ENCODE measurements at regions not wholly inside any gene's neighbourhood (a gene's known extent, or its start where the extent isn't known, plus 50 kb on each side); places are given as distances from the start of the nearest gene placed in this dataset.

- peaks cover 0 to 7% (median 2%) of the 10 kb centered on the region in 4 donors for H3K4me1 ChIP-seq
- 3% methylated on average over 23 of the region's 48 CpGs for WGBS (ENCODE audit: insufficient coverage, low coverage, low lambda C conversion rate, missing lambda C conversion rate)
These were observed 1037.2 kb downstream of the IGSF11 start for GRCh38 chr3:117997201-117998049.

GRCh38 chr3:117998071-117998470, 1036.6 kb downstream of the IGSF11 start:
- TF ChIP-seq POLR2A (IDR thresholded peaks at IDR 0.05) (no peak), CTCF (IDR thresholded peaks at IDR 0.05) (no peak)
- DNase-seq: no peak
- peaks cover 0 to 7% (median 2%) of the 10 kb centered on the region in 4 donors for H3K4me1 ChIP-seq
- no peak overlapping the region for H3K27ac ChIP-seq
- intact Hi-C loops (cut with DNase I): no loop called here
- peaks cover 0 to 4% of the 10 kb centered on the region in 2 donors for H3K27me3 ChIP-seq
- no peaks in the 10 kb centered on the region for H3K9me3 ChIP-seq
- H3K36me3 ChIP-seq: no peaks in the 10 kb centered on the region
- no peak for ATAC-seq
- WGBS (ENCODE audit: insufficient coverage, low coverage, low lambda C conversion rate, missing lambda C conversion rate): 26% methylated on average over 4 of the region's 4 CpGs
- H3K4me3 ChIP-seq: no peak overlapping the region

More at GRCh38 chr3:117997201-117998049, 1037.2 kb downstream of the IGSF11 start:
- no peaks in the 10 kb centered on the region for H3K36me3 ChIP-seq
- peak; percentile 55 to 87 (median 80) for TF ChIP-seq CTCF (IDR thresholded peaks at IDR 0.05)
- TF ChIP-seq POLR2A (IDR thresholded peaks at IDR 0.05): no peak
- intact Hi-C loops (cut with DNase I): no loop called here
- peak; percentile 96 to 98 (median 98) for ATAC-seq
- peak overlapping the region; percentile 36 to 46 (median 37) for H3K4me3 ChIP-seq
- peaks cover 0 to 4% of the 10 kb centered on the region in 2 donors for H3K27me3 ChIP-seq
- peak; percentile 65 to 77 (median 65) for DNase-seq
- no peaks in the 10 kb centered on the region for H3K9me3 ChIP-seq
- H3K27ac ChIP-seq: no peak overlapping the region

GRCh38 chr3:118000219-118000618, 1034.4 kb downstream of the IGSF11 start:
- intact Hi-C loops (cut with DNase I): no loop called here
- Histone ChIP-seq H3K27me3 (peaks cover 0 to 4% of the 10 kb centered on the region in 2 donors), H3K27ac (no peak overlapping the region), H3K4me3 (no peak overlapping the region), H3K9me3 (no peaks in the 10 kb centered on the region), H3K36me3 (no peaks in the 10 kb centered on the region), H3K4me1 (peaks cover 0 to 7% (median 2%) of the 10 kb centered on the region in 4 donors)
- no peak for TF ChIP-seq POLR2A (IDR thresholded peaks at IDR 0.05)
- TF ChIP-seq CTCF (IDR thresholded peaks at IDR 0.05): no peak
- 70% methylated on average over 2 of the region's 2 CpGs for WGBS (ENCODE audit: insufficient coverage, low coverage, low lambda C conversion rate, missing lambda C conversion rate)
- no peak for ATAC-seq
- no peak for DNase-seq

GRCh38 chr3:118001380-118001779, 1033.3 kb downstream of the IGSF11 start:
- intact Hi-C loops (cut with DNase I): no loop called here
- ATAC-seq: no peak
- peaks cover 0 to 7% (median 2%) of the 10 kb centered on the region in 4 donors for H3K4me1 ChIP-seq
- no peaks in the 10 kb centered on the region for H3K36me3 ChIP-seq
- H3K9me3 ChIP-seq: no peaks in the 10 kb centered on the region
- H3K27ac ChIP-seq: no peak overlapping the region
- H3K27me3 ChIP-seq: peaks cover 0 to 4% of the 10 kb centered on the region in 2 donors
- 13% methylated on average over 2 of the region's 2 CpGs for WGBS (ENCODE audit: insufficient coverage, low coverage, low lambda C conversion rate, missing lambda C conversion rate)
- TF ChIP-seq POLR2A (IDR thresholded peaks at IDR 0.05) (no peak), CTCF (IDR thresholded peaks at IDR 0.05) (no peak)
- DNase-seq: no peak
- no peak overlapping the region for H3K4me3 ChIP-seq

Measured in right lobe of liver (tissue), 6 donors.